ENCODE measurements at regions not wholly inside any gene's neighbourhood (a gene's known extent, or its start where the extent isn't known, plus 50 kb on each side); places are given as distances from the start of the nearest gene placed in this dataset.

- no peak for TF ChIP-seq EZH2 (IDR thresholded peaks at IDR 0.05; ENCODE audit: borderline replicate concordance, low read length)
- no peak for TF ChIP-seq CTCF (IDR thresholded peaks at IDR 0.05; ENCODE audit: low read length)
- no peaks in the 10 kb centered on the region for H3F3A ChIP-seq (ENCODE audit: insufficient read depth, low read length)
- H3K4me2 ChIP-seq (ENCODE audit: low read length): no peak overlapping the region
- no peaks in the 10 kb centered on the region for H3K36me3 ChIP-seq (ENCODE audit: insufficient read depth, low read length)
- no peaks in the 10 kb centered on the region for H3K4me1 ChIP-seq (ENCODE audit: insufficient read depth, low read length, severe bottlenecking)
- no peak overlapping the region for H2AFZ ChIP-seq (ENCODE audit: low read length)
- no peaks in the 10 kb centered on the region for H3K9me2 ChIP-seq (ENCODE audit: low read depth, low read length)
- H3K27ac ChIP-seq (ENCODE audit: low read depth, low read length, poor library complexity, severe bottlenecking): no peak overlapping the region
- no peak overlapping the region for H3K4me3 ChIP-seq (ENCODE audit: low read depth, low read length, poor library complexity, severe bottlenecking)
- H3K9ac ChIP-seq (ENCODE audit: low read length): no peak overlapping the region
- no peaks in the 10 kb centered on the region for H3K9me3 ChIP-seq (ENCODE audit: low read length)
- H4K20me1 ChIP-seq (ENCODE audit: insufficient read depth, low read length): no peaks in the 10 kb centered on the region
- H3K27me3 ChIP-seq (ENCODE audit: insufficient read depth, low read length): no peaks in the 10 kb centered on the region
- no peaks in the 10 kb centered on the region for H3K79me2 ChIP-seq (ENCODE audit: insufficient read depth, low read length)
Measured at GRCh38 chr5:145467446-145467845, 367.7 kb downstream of the PRELID2 start.

- Histone ChIP-seq H3K27ac (ENCODE audit: low read depth, low read length, poor library complexity, severe bottlenecking) (no peak overlapping the region), H3K4me3 (ENCODE audit: low read depth, low read length, poor library complexity, severe bottlenecking) (no peak overlapping the region), H4K20me1 (ENCODE audit: insufficient read depth, low read length) (no peaks in the 10 kb centered on the region), H3K9me2 (ENCODE audit: low read depth, low read length) (no peaks in the 10 kb centered on the region), H3K4me1 (ENCODE audit: insufficient read depth, low read length, severe bottlenecking) (no peaks in the 10 kb centered on the region), H3K36me3 (ENCODE audit: insufficient read depth, low read length) (no peaks in the 10 kb centered on the region), H3K9ac (ENCODE audit: low read length) (no peak overlapping the region), H3K79me2 (ENCODE audit: insufficient read depth, low read length) (no peaks in the 10 kb centered on the region), H3K27me3 (ENCODE audit: insufficient read depth, low read length) (no peaks in the 10 kb centered on the region), H2AFZ (ENCODE audit: low read length) (no peak overlapping the region), H3K4me2 (ENCODE audit: low read length) (no peak overlapping the region), H3K9me3 (ENCODE audit: low read length) (no peaks in the 10 kb centered on the region), H3F3A (ENCODE audit: insufficient read depth, low read length) (no peaks in the 10 kb centered on the region)
- TF ChIP-seq EZH2 (IDR thresholded peaks at IDR 0.05; ENCODE audit: borderline replicate concordance, low read length) (no peak), CTCF (IDR thresholded peaks at IDR 0.05; ENCODE audit: low read length) (no peak)
Measured at GRCh38 chr5:145466533-145466932, 368.6 kb downstream of the PRELID2 start.

- Histone ChIP-seq H3K9me2 (ENCODE audit: low read depth, low read length) (no peaks in the 10 kb centered on the region), H3K36me3 (ENCODE audit: insufficient read depth, low read length) (no peaks in the 10 kb centered on the region), H3K79me2 (ENCODE audit: insufficient read depth, low read length) (no peaks in the 10 kb centered on the region), H4K20me1 (ENCODE audit: insufficient read depth, low read length) (no peaks in the 10 kb centered on the region), H3K9me3 (ENCODE audit: low read length) (no peaks in the 10 kb centered on the region), H3K4me2 (ENCODE audit: low read length) (no peak overlapping the region), H3F3A (ENCODE audit: insufficient read depth, low read length) (no peaks in the 10 kb centered on the region), H3K27me3 (ENCODE audit: insufficient read depth, low read length) (no peaks in the 10 kb centered on the region), H3K4me3 (ENCODE audit: low read depth, low read length, poor library complexity, severe bottlenecking) (no peak overlapping the region), H3K9ac (ENCODE audit: low read length) (no peak overlapping the region), H3K4me1 (ENCODE audit: insufficient read depth, low read length, severe bottlenecking) (no peaks in the 10 kb centered on the region), H3K27ac (ENCODE audit: low read depth, low read length, poor library complexity, severe bottlenecking) (no peak overlapping the region), H2AFZ (ENCODE audit: low read length) (no peak overlapping the region)
- TF ChIP-seq EZH2 (IDR thresholded peaks at IDR 0.05; ENCODE audit: borderline replicate concordance, low read length) (no peak), CTCF (IDR thresholded peaks at IDR 0.05; ENCODE audit: low read length) (no peak)
Measured at GRCh38 chr5:145465474-145466263, 369.5 kb downstream of the PRELID2 start.

Measured in OCI-LY1 (cell line).